Smooth muscle cell (in vitro differentiated cells): ENCODE measurements at regions not wholly inside any gene's neighbourhood (a gene's known extent, or its start where the extent isn't known, plus 50 kb on each side); places are given as distances from the start of the nearest gene placed in this dataset.

Source experiments
- DNase-seq: peaks from one replicate; lab custom pipeline; 2025; ENCODE audit not compliant: unreplicated experiment; lab: John Stamatoyannopoulos, UW
- H2AFZ ChIP-seq: fragments of 200-600 bp; sonication (generic); 2 replicates; pipeline ENCODE4 v1.6.0; 2016; ENCODE audit warnings: antibody characterized with exemption, low read depth, mild to moderate bottlenecking
- H3F3A ChIP-seq: fragments of 200-600 bp; sonication (generic); 2 replicates; pipeline ENCODE4 v1.6.0; 2017; ENCODE audit warnings: antibody characterized with exemption, low read depth
- H3K27ac ChIP-seq: fragments of 200-600 bp; sonication (generic); 2 replicates; pipeline ENCODE4 v1.5.1; 2016; ENCODE audit warnings: low read depth, mild to moderate bottlenecking
- H3K27me3 ChIP-seq: fragments of 200-600 bp; sonication (generic); 2 replicates; pipeline ENCODE4 v1.6.1; 2016; ENCODE audit warnings: low read depth, mild to moderate bottlenecking
- H3K36me3 ChIP-seq: fragments of 200-600 bp; sonication (generic); 2 replicates; pipeline ENCODE4 v1.5.1; 2016; ENCODE audit warnings: low read depth
- H3K4me1 ChIP-seq: fragments of 200-600 bp; sonication (generic); 2 replicates; pipeline ENCODE4 v1.5.1; 2016; ENCODE audit warnings: low read depth
- H3K4me2 ChIP-seq: fragments of 200-600 bp; sonication (generic); 2 replicates; pipeline ENCODE4 v1.6.0; 2016; ENCODE audit warnings: mild to moderate bottlenecking
- H3K4me3 ChIP-seq: fragments of 200-600 bp; sonication (generic); 2 replicates; pipeline ENCODE4 v1.5.1; 2016; ENCODE audit warnings: mild to moderate bottlenecking
- H3K79me2 ChIP-seq: fragments of 200-600 bp; sonication (generic); 2 replicates; pipeline ENCODE4 v1.6.0; 2016; ENCODE audit warnings: low read depth, mild to moderate bottlenecking
- H3K9ac ChIP-seq: fragments of 200-600 bp; sonication (generic); 2 replicates; pipeline ENCODE4 v1.6.0; 2016; ENCODE audit warnings: low read depth
- H3K9me3 ChIP-seq: fragments of 200-600 bp; sonication (generic); replicated peaks from 2 replicates; pipeline ENCODE4 v1.5.1; 2016; ENCODE audit warnings: low read depth
- H4K20me1 ChIP-seq: fragments of 200-600 bp; sonication (generic); 2 replicates; pipeline ENCODE4 v1.6.0; 2016; ENCODE audit warnings: low read depth
- CTCF ChIP-seq: fragments of 200-600 bp; sonication (generic); IDR thresholded peaks from 2 replicates; pipeline ENCODE4 v1.5.1; 2017; ENCODE audit warnings: borderline replicate concordance, mild to moderate bottlenecking, antibody characterized with exemption; ENCODE audit not compliant: insufficient read depth, poor library complexity, severe bottlenecking
- WGBS: methylation state at CpG from one replicate; pipeline ENCODE4 v1.1.7; 2016; ENCODE audit warnings: low lambda C conversion rate; 5-methylcytosine and 5-hydroxymethylcytosine counted together

GRCh38 chr4:84099599-84099998, 399.5 kb downstream of the NKX6-1 start:
- Histone ChIP-seq H3K79me2 (no peaks in the 10 kb centered on the region), H3K4me1 (no peaks in the 10 kb centered on the region), H3K27ac (no peak overlapping the region), H3K27me3 (no peaks in the 10 kb centered on the region), H2AFZ (no peak overlapping the region), H3F3A (no peaks in the 10 kb centered on the region), H3K4me2 (no peak overlapping the region), H4K20me1 (no peaks in the 10 kb centered on the region), H3K9ac (no peak overlapping the region), H3K4me3 (no peak overlapping the region), H3K9me3 (no peaks in the 10 kb centered on the region), H3K36me3 (no peaks in the 10 kb centered on the region)
- WGBS = 58% methylated on average over 2 of the region's 2 CpGs
- no peak for TF ChIP-seq CTCF
- no peak for DNase-seq

- no peaks in the 10 kb centered on the region for H3K79me2 ChIP-seq
- H3K4me2 ChIP-seq = no peak overlapping the region
Observed at GRCh38 chr4:84091266-84091665, 407.8 kb downstream of the NKX6-1 start.

GRCh38 chr4:84089652-84090437, 409.2 kb downstream of the NKX6-1 start:
- no peaks in the 10 kb centered on the region for H3F3A ChIP-seq
- no peaks in the 10 kb centered on the region for H3K36me3 ChIP-seq
- no peak for DNase-seq
- no peak overlapping the region for H2AFZ ChIP-seq
- TF ChIP-seq CTCF = no peak
- no peak overlapping the region for H3K9ac ChIP-seq
- no peak overlapping the region for H3K27ac ChIP-seq
- no peaks in the 10 kb centered on the region for H3K9me3 ChIP-seq
- no peaks in the 10 kb centered on the region for H3K27me3 ChIP-seq
- no peaks in the 10 kb centered on the region for H3K4me1 ChIP-seq
- H4K20me1 ChIP-seq = no peaks in the 10 kb centered on the region
- H3K4me3 ChIP-seq = no peak overlapping the region
- 85% methylated on average over 5 of the region's 5 CpGs for WGBS
- H3K79me2 ChIP-seq = no peaks in the 10 kb centered on the region
- H3K4me2 ChIP-seq = no peak overlapping the region

More at GRCh38 chr4:84091266-84091665, 407.8 kb downstream of the NKX6-1 start:
- Histone ChIP-seq H3F3A (no peaks in the 10 kb centered on the region), H3K27ac (no peak overlapping the region), H3K9me3 (no peaks in the 10 kb centered on the region), H4K20me1 (no peaks in the 10 kb centered on the region), H3K4me3 (no peak overlapping the region), H3K27me3 (no peaks in the 10 kb centered on the region), H3K9ac (no peak overlapping the region), H3K4me1 (no peaks in the 10 kb centered on the region), H2AFZ (no peak overlapping the region), H3K36me3 (no peaks in the 10 kb centered on the region)
- DNase-seq = no peak
- whole genome bisulfite sequencing = 46% methylated on average over 2 of the region's 2 CpGs
- no peak for TF ChIP-seq CTCF

- H3K4me1 ChIP-seq = no peaks in the 10 kb centered on the region
- no peak for DNase-seq
- H3F3A ChIP-seq = no peaks in the 10 kb centered on the region
- WGBS = 91% methylated on average over 4 of the region's 4 CpGs
- no peak overlapping the region for H3K4me2 ChIP-seq
- H3K9me3 ChIP-seq = no peaks in the 10 kb centered on the region
- no peaks in the 10 kb centered on the region for H3K36me3 ChIP-seq
- no peaks in the 10 kb centered on the region for H4K20me1 ChIP-seq
- H3K27me3 ChIP-seq = no peaks in the 10 kb centered on the region
- H2AFZ ChIP-seq = no peak overlapping the region
- no peak overlapping the region for H3K4me3 ChIP-seq
- H3K9ac ChIP-seq = no peak overlapping the region
- no peaks in the 10 kb centered on the region for H3K79me2 ChIP-seq
- H3K27ac ChIP-seq = no peak overlapping the region
- TF ChIP-seq CTCF = no peak
Observed at GRCh38 chr4:84085986-84086385, 413.1 kb downstream of the NKX6-1 start.
